ENCODE measurements at regions not wholly inside any gene's neighbourhood (a gene's known extent, or its start where the extent isn't known, plus 50 kb on each side); places are given as distances from the start of the nearest gene placed in this dataset.

DNA sequence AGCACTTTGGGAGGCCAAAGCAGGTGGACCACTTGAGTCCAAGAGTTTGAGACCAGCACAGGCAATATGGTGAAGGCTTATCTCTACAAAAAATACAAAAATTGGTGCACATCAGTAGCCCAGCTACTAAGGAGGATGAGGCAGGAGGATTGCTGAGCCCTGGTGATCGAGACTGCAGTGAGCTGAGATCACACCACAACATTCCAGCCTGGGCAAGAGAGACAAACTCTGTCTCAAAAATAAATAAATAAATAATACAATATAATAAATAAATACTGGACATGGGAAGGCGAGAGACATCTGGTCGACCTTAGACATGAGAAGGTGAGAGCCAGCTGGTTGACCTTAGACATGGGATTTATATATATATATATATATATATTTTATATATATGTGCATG lies 119.8 kb upstream of the SLC38A4 start:
- POLR2A ChIA-PET = no interaction called here
- ATAC-seq = no peak
- 27% methylated on average over 3 of the region's 3 CpGs for WGBS (ENCODE audit: low lambda C conversion rate)
- no peaks in the 10 kb centered on the region for H3K4me1 ChIP-seq (ENCODE audit: insufficient read depth, low read length)
- no peak for FAIRE-seq
- H3K4me2 ChIP-seq (ENCODE audit: low read depth, low read length) = no peak overlapping the region
- DNase-seq (ENCODE audit: low spot score) = no peak
- no peak overlapping the region for H3K9ac ChIP-seq (ENCODE audit: insufficient read depth, low read depth, low read length)
- no peaks in the 10 kb centered on the region for H3K79me2 ChIP-seq (ENCODE audit: insufficient read depth, low read length)
- no peaks in the 10 kb centered on the region; the same call in 1 of the 2 replicates for H4K20me1 ChIP-seq (ENCODE audit: insufficient read depth, low read length)
- no peaks in the 10 kb centered on the region for H3K9me3 ChIP-seq (ENCODE audit: low read length)
- no peak overlapping the region for H3K27ac ChIP-seq (ENCODE audit: extremely low read length, insufficient read depth, low read length)
- no peak overlapping the region for H3K4me3 ChIP-seq (replicated peaks in 1 of 3; ENCODE audit: insufficient read depth in 1 of 3, low read depth in 2 of 3, low read length in 3 of 3)
- no peak overlapping the region for H2AFZ ChIP-seq (ENCODE audit: low read length)
- no TSS peak for BruUV-seq (replicated peaks)
- H3K27me3 ChIP-seq (ENCODE audit: control insufficient read depth in 1 of 2, insufficient read depth in 2 of 2, low read length in 2 of 2) = no peaks in the 10 kb centered on the region
- TF ChIP-seq, protein P1, sequence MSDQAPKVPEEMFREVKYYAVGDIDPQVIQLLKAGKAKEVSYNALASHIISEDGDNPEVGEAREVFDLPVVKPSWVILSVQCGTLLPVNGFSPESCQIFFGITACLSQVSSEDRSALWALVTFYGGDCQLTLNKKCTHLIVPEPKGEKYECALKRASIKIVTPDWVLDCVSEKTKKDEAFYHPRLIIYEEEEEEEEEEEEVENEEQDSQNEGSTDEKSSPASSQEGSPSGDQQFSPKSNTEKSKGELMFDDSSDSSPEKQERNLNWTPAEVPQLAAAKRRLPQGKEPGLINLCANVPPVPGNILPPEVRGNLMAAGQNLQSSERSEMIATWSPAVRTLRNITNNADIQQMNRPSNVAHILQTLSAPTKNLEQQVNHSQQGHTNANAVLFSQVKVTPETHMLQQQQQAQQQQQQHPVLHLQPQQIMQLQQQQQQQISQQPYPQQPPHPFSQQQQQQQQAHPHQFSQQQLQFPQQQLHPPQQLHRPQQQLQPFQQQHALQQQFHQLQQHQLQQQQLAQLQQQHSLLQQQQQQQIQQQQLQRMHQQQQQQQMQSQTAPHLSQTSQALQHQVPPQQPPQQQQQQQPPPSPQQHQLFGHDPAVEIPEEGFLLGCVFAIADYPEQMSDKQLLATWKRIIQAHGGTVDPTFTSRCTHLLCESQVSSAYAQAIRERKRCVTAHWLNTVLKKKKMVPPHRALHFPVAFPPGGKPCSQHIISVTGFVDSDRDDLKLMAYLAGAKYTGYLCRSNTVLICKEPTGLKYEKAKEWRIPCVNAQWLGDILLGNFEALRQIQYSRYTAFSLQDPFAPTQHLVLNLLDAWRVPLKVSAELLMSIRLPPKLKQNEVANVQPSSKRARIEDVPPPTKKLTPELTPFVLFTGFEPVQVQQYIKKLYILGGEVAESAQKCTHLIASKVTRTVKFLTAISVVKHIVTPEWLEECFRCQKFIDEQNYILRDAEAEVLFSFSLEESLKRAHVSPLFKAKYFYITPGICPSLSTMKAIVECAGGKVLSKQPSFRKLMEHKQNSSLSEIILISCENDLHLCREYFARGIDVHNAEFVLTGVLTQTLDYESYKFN (CRISPR knock-in tag; conservative IDR thresholded peaks at IDR 0.05) = no peak
- TF ChIP-seq ZIK1 (CRISPR knock-in tag; IDR thresholded peaks at IDR 0.05; ENCODE audit: borderline replicate concordance, low read depth) (no peak), TEAD3 (CRISPR knock-in tag; optimal IDR thresholded peaks at IDR 0.05; ENCODE audit: borderline replicate concordance) (no peak), RXRB (CRISPR knock-in tag; IDR thresholded peaks at IDR 0.05; ENCODE audit: borderline replicate concordance) (no peak), TOE1 (CRISPR knock-in tag; IDR thresholded peaks at IDR 0.05) (no peak), ELK4 (CRISPR knock-in tag; IDR thresholded peaks at IDR 0.05; ENCODE audit: borderline replicate concordance) (no peak)
- TF ChIP-seq, protein P2, sequence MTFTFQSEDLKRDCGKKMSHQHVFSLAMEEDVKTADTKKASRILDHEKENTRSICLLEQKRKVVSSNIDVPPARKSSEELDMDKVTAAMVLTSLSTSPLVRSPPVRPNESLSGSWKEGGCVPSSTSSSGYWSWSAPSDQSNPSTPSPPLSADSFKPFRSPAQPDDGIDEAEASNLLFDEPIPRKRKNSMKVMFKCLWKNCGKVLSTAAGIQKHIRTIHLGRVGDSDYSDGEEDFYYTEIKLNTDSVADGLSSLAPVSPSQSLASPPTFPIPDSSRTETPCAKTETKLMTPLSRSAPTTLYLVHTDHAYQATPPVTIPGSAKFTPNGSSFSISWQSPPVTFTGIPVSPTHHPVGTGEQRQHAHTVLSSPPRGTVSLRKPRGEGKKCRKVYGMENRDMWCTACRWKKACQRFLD (CRISPR knock-in tag; IDR thresholded peaks at IDR 0.05; ENCODE audit: borderline replicate concordance) = no peak
- no peaks in the 10 kb centered on the region for H3K36me3 ChIP-seq (replicated peaks in 1 of 2; ENCODE audit: control insufficient read depth in 1 of 2, insufficient read depth in 2 of 2, low read length in 2 of 2)
- in situ Hi-C loops (cut with HindIII; ENCODE audit: extremely low pct_ligation_motif_present, low pct_unique_long_range_greater_than_20kb) = no loop called here
- intact Hi-C loops (cut with micrococcal nuclease; ENCODE audit: unreplicated experiment) = no loop called here
- CTCF ChIA-PET (ENCODE audit: low intra/inter-chr PET ratio, low total read pairs) = no interaction called here

Data from HepG2 (cell line).